Thoracic aorta (tissue), 2 donors: ENCODE measurements at regions not wholly inside any gene's neighbourhood (a gene's known extent, or its start where the extent isn't known, plus 50 kb on each side); places are given as distances from the start of the nearest gene placed in this dataset.

Experiments
- ATAC-seq: fragments of 150-250 bp; one replicate; pipeline ENCODE4 v1.8.0; 2017; ENCODE audit warnings: low read depth; ENCODE audit not compliant: insufficient number of reproducible peaks, low FRiP score
- DNase-seq: peaks from one replicate; pipeline ENCODE4 v3.0.0-alpha.2; 2020; ENCODE audit warnings: low spot score
- H3K27ac ChIP-seq, 2 donors: fragments of 200-600 bp; sonication (generic); 1 replicate in 1 of 2; 2 replicates in 1 of 2; pipeline ENCODE4 v1.5.1; 2016; ENCODE audit warnings: mild to moderate bottlenecking in 2 of 2, moderate library complexity in 2 of 2
- H3K27me3 ChIP-seq: fragments of 200-600 bp; sonication (generic); replicated peaks from 2 replicates; pipeline ENCODE4 v1.6.0; 2016; ENCODE audit warnings: mild to moderate bottlenecking; ENCODE audit not compliant: insufficient read depth
- H3K36me3 ChIP-seq: fragments of 200-600 bp; sonication (generic); one replicate; pipeline ENCODE4 v1.5.1; 2016
- H3K4me1 ChIP-seq, 2 donors: fragments of 200-600 bp; sonication (generic); 1 replicate in 1 of 2; 2 replicates in 1 of 2; pipeline versions ENCODE4 v1.5.1 to v1.6.0; 2016; ENCODE audit warnings: low read depth in 2 of 2, mild to moderate bottlenecking in 1 of 2; ENCODE audit not compliant: control insufficient read depth in 1 of 2
- H3K4me3 ChIP-seq: fragments of 200-600 bp; sonication (generic); 2 replicates; pipeline ENCODE4 v1.5.1; 2016; ENCODE audit warnings: mild to moderate bottlenecking
- H3K9me3 ChIP-seq: fragments of 200-600 bp; sonication (generic); 2 replicates; pipeline ENCODE4 v1.5.1; 2016
- TF ChIP-seq, protein P1 (sequence below): fragments of 200-600 bp; sonication (generic); IDR thresholded peaks from one replicate; pipeline ENCODE4 v1.5.1; 2019; ENCODE audit warnings: antibody characterized with exemption

- TF ChIP-seq, protein P1, sequence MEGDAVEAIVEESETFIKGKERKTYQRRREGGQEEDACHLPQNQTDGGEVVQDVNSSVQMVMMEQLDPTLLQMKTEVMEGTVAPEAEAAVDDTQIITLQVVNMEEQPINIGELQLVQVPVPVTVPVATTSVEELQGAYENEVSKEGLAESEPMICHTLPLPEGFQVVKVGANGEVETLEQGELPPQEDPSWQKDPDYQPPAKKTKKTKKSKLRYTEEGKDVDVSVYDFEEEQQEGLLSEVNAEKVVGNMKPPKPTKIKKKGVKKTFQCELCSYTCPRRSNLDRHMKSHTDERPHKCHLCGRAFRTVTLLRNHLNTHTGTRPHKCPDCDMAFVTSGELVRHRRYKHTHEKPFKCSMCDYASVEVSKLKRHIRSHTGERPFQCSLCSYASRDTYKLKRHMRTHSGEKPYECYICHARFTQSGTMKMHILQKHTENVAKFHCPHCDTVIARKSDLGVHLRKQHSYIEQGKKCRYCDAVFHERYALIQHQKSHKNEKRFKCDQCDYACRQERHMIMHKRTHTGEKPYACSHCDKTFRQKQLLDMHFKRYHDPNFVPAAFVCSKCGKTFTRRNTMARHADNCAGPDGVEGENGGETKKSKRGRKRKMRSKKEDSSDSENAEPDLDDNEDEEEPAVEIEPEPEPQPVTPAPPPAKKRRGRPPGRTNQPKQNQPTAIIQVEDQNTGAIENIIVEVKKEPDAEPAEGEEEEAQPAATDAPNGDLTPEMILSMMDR: no peak
- no peak overlapping the region for H3K4me3 ChIP-seq
- DNase-seq: no peak
Measured at GRCh38 chr7:27299861-27300260, 57.3 kb downstream of the EVX1 start.

GRCh38 chr7:27300421-27300820, 57.8 kb downstream of the EVX1 start:
- Histone ChIP-seq H3K9me3 (no peaks in the 10 kb centered on the region), H3K4me3 (no peak overlapping the region), H3K4me1 (no peaks in the 10 kb centered on the region), H3K36me3 (no peaks in the 10 kb centered on the region), H3K27ac (no peak overlapping the region), H3K27me3 (no peaks in the 10 kb centered on the region)
- ATAC-seq: no peak
- DNase-seq: no peak
- TF ChIP-seq, protein P1: no peak

More at GRCh38 chr7:27299861-27300260, 57.3 kb downstream of the EVX1 start:
- no peaks in the 10 kb centered on the region for H3K9me3 ChIP-seq
- H3K36me3 ChIP-seq: no peaks in the 10 kb centered on the region
- H3K4me1 ChIP-seq: no peaks in the 10 kb centered on the region
- H3K27ac ChIP-seq: no peak overlapping the region
- H3K27me3 ChIP-seq: no peaks in the 10 kb centered on the region
- ATAC-seq: no peak

DNA sequence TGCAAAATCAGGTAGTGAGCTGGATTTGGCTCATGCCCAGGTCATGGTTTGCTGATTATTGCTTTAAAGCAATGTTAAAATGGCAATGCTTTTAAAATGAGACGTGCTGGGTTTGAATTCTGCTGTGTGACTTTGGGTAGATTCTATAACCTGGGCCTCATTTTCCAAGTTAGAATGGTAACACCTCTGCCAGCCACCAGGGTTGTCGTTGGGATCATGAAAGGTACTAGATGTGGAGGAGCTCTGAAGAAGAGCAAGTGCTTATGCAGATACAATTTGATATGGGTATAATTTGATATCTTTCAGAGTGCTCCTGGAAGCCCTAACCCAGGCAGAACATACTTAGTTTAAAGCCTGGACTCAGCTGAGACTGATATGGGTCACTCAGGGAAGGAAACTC, 60.0 kb downstream of the EVX1 start:
- DNase-seq: no peak
- Histone ChIP-seq H3K9me3 (no peaks in the 10 kb centered on the region), H3K27ac (no peak overlapping the region), H3K4me3 (no peak overlapping the region), H3K27me3 (no peaks in the 10 kb centered on the region), H3K36me3 (no peaks in the 10 kb centered on the region), H3K4me1 (no peaks in the 10 kb centered on the region)
- ATAC-seq: no peak
- TF ChIP-seq, protein P1: no peak

DNA sequence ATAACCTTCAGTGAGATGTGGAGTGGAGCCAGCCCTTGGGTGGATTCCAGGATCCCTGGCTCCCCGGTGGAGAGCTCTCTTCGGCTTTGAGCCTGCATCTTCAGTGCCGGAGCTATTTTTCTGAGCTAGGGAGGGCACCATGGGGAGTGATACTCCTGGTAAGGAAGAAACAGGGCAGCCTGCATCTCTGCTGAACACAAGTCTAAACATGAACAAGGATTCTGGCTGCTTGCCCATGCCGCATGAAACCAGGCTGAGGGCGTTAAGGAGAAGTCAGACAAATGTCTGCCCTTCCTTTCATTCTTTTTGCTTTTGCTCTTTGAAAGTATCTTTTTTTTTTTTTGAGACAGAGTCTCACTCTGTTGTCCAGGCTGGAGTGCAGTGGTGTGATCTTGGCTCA, 60.4 kb downstream of the EVX1 start:
- no peaks in the 10 kb centered on the region for H3K4me1 ChIP-seq
- no peaks in the 10 kb centered on the region for H3K9me3 ChIP-seq
- TF ChIP-seq, protein P1: no peak
- H3K27ac ChIP-seq: no peak overlapping the region
- ATAC-seq (no peak), DNase-seq (no peak)
- H3K27me3 ChIP-seq: no peaks in the 10 kb centered on the region
- H3K36me3 ChIP-seq: no peaks in the 10 kb centered on the region
- H3K4me3 ChIP-seq: no peak overlapping the region

- no peaks in the 10 kb centered on the region for H3K27me3 ChIP-seq
- H3K4me1 ChIP-seq: no peaks in the 10 kb centered on the region
- ATAC-seq (no peak), DNase-seq (no peak)
- H3K9me3 ChIP-seq: no peaks in the 10 kb centered on the region
- TF ChIP-seq, protein P1: no peak
- H3K4me3 ChIP-seq: no peak overlapping the region
- no peaks in the 10 kb centered on the region for H3K36me3 ChIP-seq
- H3K27ac ChIP-seq: no peak overlapping the region
Measured at GRCh38 chr7:27305854-27306253, 63.3 kb downstream of the EVX1 start.
